Stomach smooth muscle (tissue), 2 donors: ENCODE measurements at regions not wholly inside any gene's neighbourhood (a gene's known extent, or its start where the extent isn't known, plus 50 kb on each side); places are given as distances from the start of the nearest gene placed in this dataset.

Source experiments
- H3K27ac ChIP-seq: one replicate; pipeline ENCODE4 v1.7.0; 2013; ENCODE audit warnings: mild to moderate bottlenecking, low read length, inconsistent platforms
- H3K27me3 ChIP-seq, 2 donors: one replicate each; pipeline ENCODE4 v1.7.0; 2013; ENCODE audit warnings: low read length in 2 of 2; ENCODE audit not compliant: insufficient read depth in 2 of 2, control insufficient read depth in 1 of 2
- H3K36me3 ChIP-seq, 2 donors: one replicate each; pipeline ENCODE4 v1.7.0; 2013; ENCODE audit warnings: low read length in 2 of 2; ENCODE audit not compliant: control insufficient read depth in 2 of 2, insufficient read depth in 2 of 2
- H3K4me1 ChIP-seq: one replicate; pipeline ENCODE4 v1.7.0; 2013; ENCODE audit warnings: low read length; ENCODE audit not compliant: control insufficient read depth, insufficient read depth
- H3K4me3 ChIP-seq, 2 donors: one replicate each; pipeline ENCODE4 v1.7.0; 2013; ENCODE audit warnings: low read length in 2 of 2
- H3K9ac ChIP-seq, 2 donors: one replicate each; pipeline ENCODE4 v1.7.0; 2013; ENCODE audit warnings: low read length in 2 of 2, mild to moderate bottlenecking in 1 of 2
- H3K9me3 ChIP-seq, 2 donors: one replicate each; pipeline ENCODE4 v1.7.0; 2013; ENCODE audit warnings: low read length in 2 of 2; ENCODE audit not compliant: control insufficient read depth in 2 of 2
- donor health status: healthy.
- donor health status: Pancreatic carcinoma.

GRCh38 chr5:4230786-4231641, 635.4 kb downstream of the IRX1 start:
- Histone ChIP-seq H3K27me3 (peaks cover 0 to 2% of the 10 kb centered on the region in 2 donors), H3K27ac (no peak overlapping the region), H3K4me1 (no peaks in the 10 kb centered on the region), H3K36me3 (no peaks in the 10 kb centered on the region), H3K9me3 (peaks cover 2 to 9% of the 10 kb centered on the region in 2 donors), H3K9ac (no peak overlapping the region), H3K4me3 (no peak overlapping the region)

GRCh38 chr5:4232084-4232483, 636.5 kb downstream of the IRX1 start:
- H3K4me1 ChIP-seq, result no peaks in the 10 kb centered on the region
- no peak overlapping the region for H3K9ac ChIP-seq
- H3K36me3 ChIP-seq, result no peaks in the 10 kb centered on the region
- peaks cover 0 to 2% of the 10 kb centered on the region in 2 donors for H3K27me3 ChIP-seq
- no peak overlapping the region for H3K27ac ChIP-seq
- no peak overlapping the region for H3K4me3 ChIP-seq
- H3K9me3 ChIP-seq, result peaks cover 2 to 9% of the 10 kb centered on the region in 2 donors

GRCh38 chr5:4233671-4234070, 638.0 kb downstream of the IRX1 start:
- H3K9me3 ChIP-seq, result peaks cover 2 to 9% of the 10 kb centered on the region in 2 donors
- no peak overlapping the region for H3K4me3 ChIP-seq
- no peak overlapping the region for H3K27ac ChIP-seq
- H3K4me1 ChIP-seq, result no peaks in the 10 kb centered on the region
- no peak overlapping the region for H3K9ac ChIP-seq
- no peaks in the 10 kb centered on the region for H3K36me3 ChIP-seq
- peaks cover 0 to 2% of the 10 kb centered on the region in 2 donors for H3K27me3 ChIP-seq

GRCh38 chr5:4243479-4244264, 648.0 kb downstream of the IRX1 start:
- Histone ChIP-seq H3K27me3 (peaks cover 0 to 2% of the 10 kb centered on the region in 2 donors), H3K4me3 (no peak overlapping the region), H3K4me1 (no peaks in the 10 kb centered on the region), H3K9ac (no peak overlapping the region), H3K36me3 (no peaks in the 10 kb centered on the region), H3K9me3 (no peaks in the 10 kb centered on the region), H3K27ac (no peak overlapping the region)

- Histone ChIP-seq H3K9me3 (no peaks in the 10 kb centered on the region), H3K36me3 (no peaks in the 10 kb centered on the region), H3K4me1 (no peaks in the 10 kb centered on the region), H3K27ac (no peak overlapping the region), H3K9ac (no peak overlapping the region), H3K27me3 (peaks cover 0 to 2% of the 10 kb centered on the region in 2 donors), H3K4me3 (no peak overlapping the region)
Measured at GRCh38 chr5:4244306-4244705, 648.7 kb downstream of the IRX1 start.

GRCh38 chr5:4245076-4245475, 649.4 kb downstream of the IRX1 start:
- Histone ChIP-seq H3K9ac (no peak overlapping the region), H3K36me3 (no peaks in the 10 kb centered on the region), H3K27me3 (peaks cover 0 to 2% of the 10 kb centered on the region in 2 donors), H3K9me3 (no peaks in the 10 kb centered on the region), H3K4me3 (no peak overlapping the region), H3K27ac (no peak overlapping the region), H3K4me1 (no peaks in the 10 kb centered on the region)

GRCh38 chr5:4245511-4245910, 649.9 kb downstream of the IRX1 start:
- Histone ChIP-seq H3K4me1 (no peaks in the 10 kb centered on the region), H3K27ac (no peak overlapping the region), H3K9ac (no peak overlapping the region), H3K9me3 (no peaks in the 10 kb centered on the region), H3K36me3 (no peaks in the 10 kb centered on the region), H3K27me3 (peaks cover 0 to 2% of the 10 kb centered on the region in 2 donors), H3K4me3 (no peak overlapping the region)

GRCh38 chr5:4246447-4246846, 650.8 kb downstream of the IRX1 start:
- Histone ChIP-seq H3K4me3 (no peak overlapping the region), H3K27me3 (peaks cover 0 to 2% of the 10 kb centered on the region in 2 donors), H3K4me1 (no peaks in the 10 kb centered on the region), H3K36me3 (no peaks in the 10 kb centered on the region), H3K9me3 (no peaks in the 10 kb centered on the region), H3K27ac (no peak overlapping the region), H3K9ac (no peak overlapping the region)

- Histone ChIP-seq H3K27me3 (peaks cover 0 to 2% of the 10 kb centered on the region in 2 donors), H3K36me3 (no peaks in the 10 kb centered on the region), H3K9me3 (no peaks in the 10 kb centered on the region), H3K4me1 (no peaks in the 10 kb centered on the region), H3K9ac (no peak overlapping the region), H3K27ac (no peak overlapping the region), H3K4me3 (no peak overlapping the region)
Measured at GRCh38 chr5:4250254-4250653, 654.6 kb downstream of the IRX1 start.

- Histone ChIP-seq H3K4me3 (no peak overlapping the region), H3K4me1 (no peaks in the 10 kb centered on the region), H3K27me3 (no peaks in the 10 kb centered on the region), H3K9ac (no peak overlapping the region), H3K36me3 (no peaks in the 10 kb centered on the region), H3K27ac (no peak overlapping the region), H3K9me3 (no peaks in the 10 kb centered on the region)
Measured at GRCh38 chr5:4252385-4252784, 656.8 kb downstream of the IRX1 start.
